ENCODE measurements at regions not wholly inside any gene's neighbourhood (a gene's known extent, or its start where the extent isn't known, plus 50 kb on each side); places are given as distances from the start of the nearest gene placed in this dataset.

DNA sequence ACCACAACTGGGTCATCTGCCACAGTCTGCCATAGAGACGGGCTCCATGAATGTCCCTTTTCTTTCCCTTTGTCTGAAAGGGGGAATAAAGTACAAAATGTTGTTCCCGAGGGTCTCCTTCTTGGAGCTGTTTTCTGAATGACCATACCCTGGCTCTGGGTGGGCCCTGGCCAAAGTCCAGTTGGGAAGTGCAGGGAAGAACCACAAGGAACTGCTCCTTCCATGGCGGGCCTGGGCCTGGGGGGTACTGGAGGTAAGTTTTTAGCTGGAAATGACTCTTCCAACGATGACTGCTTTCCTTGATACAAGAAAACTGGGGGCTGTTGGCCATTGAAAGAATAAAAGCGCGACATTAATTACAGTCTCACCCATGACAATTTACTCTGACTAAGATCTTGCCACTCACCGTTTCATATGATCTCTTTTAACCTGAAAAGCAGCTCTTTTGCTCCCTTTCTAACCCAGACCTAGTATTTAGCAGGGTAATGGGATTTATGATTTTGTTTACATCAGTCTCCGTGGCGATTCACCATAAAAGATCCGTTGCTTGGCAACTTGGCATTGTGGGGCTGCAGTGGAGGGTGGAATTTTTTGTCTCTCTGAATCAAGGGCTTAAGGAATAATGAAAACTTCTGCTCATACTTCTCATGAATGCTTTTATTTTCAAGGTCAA lies 89.2 kb upstream of the PTCH1 start:
- no peak overlapping the region for H3K4me3 ChIP-seq (ENCODE audit: low read depth, low read length)
- DNase-seq (ENCODE audit: low read depth): no peak
- TF ChIP-seq, protein P1, sequence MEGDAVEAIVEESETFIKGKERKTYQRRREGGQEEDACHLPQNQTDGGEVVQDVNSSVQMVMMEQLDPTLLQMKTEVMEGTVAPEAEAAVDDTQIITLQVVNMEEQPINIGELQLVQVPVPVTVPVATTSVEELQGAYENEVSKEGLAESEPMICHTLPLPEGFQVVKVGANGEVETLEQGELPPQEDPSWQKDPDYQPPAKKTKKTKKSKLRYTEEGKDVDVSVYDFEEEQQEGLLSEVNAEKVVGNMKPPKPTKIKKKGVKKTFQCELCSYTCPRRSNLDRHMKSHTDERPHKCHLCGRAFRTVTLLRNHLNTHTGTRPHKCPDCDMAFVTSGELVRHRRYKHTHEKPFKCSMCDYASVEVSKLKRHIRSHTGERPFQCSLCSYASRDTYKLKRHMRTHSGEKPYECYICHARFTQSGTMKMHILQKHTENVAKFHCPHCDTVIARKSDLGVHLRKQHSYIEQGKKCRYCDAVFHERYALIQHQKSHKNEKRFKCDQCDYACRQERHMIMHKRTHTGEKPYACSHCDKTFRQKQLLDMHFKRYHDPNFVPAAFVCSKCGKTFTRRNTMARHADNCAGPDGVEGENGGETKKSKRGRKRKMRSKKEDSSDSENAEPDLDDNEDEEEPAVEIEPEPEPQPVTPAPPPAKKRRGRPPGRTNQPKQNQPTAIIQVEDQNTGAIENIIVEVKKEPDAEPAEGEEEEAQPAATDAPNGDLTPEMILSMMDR (IDR thresholded peaks at IDR 0.05; ENCODE audit: control insufficient read depth, extremely low read depth, insufficient read depth): no peak

DNA sequence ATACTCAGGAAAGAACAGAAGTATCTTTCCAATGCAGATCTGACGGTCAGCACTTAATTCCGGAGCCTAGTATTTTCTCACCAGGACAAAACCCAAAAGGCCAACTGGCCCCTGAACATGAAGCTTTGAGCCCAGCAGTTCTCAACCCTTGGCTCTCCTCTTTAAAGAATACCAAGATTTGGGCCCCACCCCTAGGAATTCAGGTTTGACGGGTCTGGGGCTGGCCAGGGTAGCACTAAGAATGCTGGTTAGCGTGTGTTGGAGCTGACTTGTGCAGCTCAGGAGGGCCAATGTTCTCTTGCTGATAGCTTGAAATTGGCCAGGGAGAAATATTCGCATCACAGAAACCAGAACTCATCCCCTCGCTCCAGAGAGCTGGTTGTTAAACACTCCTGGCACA lies 88.3 kb upstream of the PTCH1 start:
- no peak overlapping the region for H3K4me3 ChIP-seq (ENCODE audit: low read depth, low read length)
- no peak for DNase-seq (ENCODE audit: low read depth)
- TF ChIP-seq, protein P1 (IDR thresholded peaks at IDR 0.05; ENCODE audit: control insufficient read depth, extremely low read depth, insufficient read depth): no peak

DNA sequence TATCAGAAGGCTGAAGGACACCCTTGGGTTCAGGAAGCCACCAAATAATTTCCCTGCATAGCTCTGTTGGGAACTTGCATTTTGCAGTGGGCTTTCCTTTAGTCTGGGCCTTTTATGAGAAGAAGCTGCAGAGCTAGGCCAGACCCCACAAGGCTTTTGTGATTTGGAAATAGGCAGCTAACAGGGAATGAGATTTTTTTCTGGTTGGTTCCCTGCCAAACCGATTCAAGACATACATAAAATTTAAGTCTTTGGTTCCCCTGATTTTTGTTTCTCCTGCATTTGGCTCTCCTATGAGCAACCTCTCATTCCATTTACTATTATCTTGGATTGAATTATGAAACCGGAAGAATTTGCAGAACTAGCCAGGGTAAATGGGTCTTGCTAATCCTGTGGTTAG lies 81.5 kb upstream of the PTCH1 start:
- TF ChIP-seq, protein P1 (IDR thresholded peaks at IDR 0.05; ENCODE audit: control insufficient read depth, extremely low read depth, insufficient read depth): no peak

DNA sequence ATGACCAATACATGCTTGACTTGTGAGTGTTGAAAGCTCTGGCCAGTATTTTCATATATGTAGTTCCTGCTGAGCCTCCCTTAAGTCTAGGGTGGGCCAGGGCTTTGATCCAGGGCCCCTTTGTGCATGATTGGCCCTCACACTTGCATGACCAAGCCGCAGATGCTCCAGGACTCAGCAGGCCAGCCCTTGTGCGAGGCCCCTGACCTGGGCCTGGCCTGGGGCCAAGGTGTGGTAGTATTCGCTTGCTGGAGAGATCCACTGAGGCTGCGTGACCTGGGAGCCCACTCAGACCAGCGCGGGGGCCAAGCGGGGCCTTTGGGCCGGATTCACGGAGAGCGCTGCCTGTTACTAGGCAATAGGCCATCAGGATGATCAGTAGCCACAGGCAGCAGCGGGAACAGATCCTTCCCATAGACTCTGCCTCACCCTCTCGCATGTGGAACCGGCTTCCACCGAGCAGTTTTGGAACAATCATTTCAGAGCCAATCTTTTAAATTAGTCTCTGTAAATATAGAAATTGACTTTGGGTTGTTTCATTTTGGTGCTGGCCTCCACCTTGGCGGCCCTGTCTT lies 79.0 kb upstream of the PTCH1 start:
- DNase-seq (ENCODE audit: low read depth): no peak
- no peak overlapping the region for H3K4me3 ChIP-seq (ENCODE audit: low read depth, low read length)
- TF ChIP-seq, protein P1 (IDR thresholded peaks at IDR 0.05; ENCODE audit: control insufficient read depth, extremely low read depth, insufficient read depth): no peak

More for the DNA sequence above, 81.5 kb upstream of the PTCH1 start:
- no peak overlapping the region for H3K4me3 ChIP-seq (ENCODE audit: low read depth, low read length)
- no peak for DNase-seq (ENCODE audit: low read depth)

DNA sequence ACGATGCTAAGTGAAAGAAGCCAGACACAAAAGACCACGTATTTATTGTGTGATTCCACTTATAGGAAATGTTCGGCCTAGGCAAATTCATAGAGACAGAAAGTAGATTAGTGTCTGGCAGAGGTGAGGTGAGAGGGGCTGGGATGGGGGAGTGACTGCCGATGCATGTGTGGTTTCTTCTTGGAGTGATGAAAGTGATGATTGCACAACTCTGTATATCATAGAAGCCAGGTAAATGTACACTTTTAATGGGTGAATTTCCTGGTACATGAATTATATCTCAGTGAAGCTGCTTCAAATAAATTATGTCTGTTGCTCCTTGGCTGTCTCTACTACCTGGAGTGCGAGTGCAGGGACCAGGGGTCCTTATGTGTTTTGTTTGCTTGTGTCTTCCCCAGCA lies 76.2 kb upstream of the PTCH1 start:
- DNase-seq (ENCODE audit: low read depth): no peak
- no peak overlapping the region for H3K4me3 ChIP-seq (ENCODE audit: low read depth, low read length)
- TF ChIP-seq, protein P1 (IDR thresholded peaks at IDR 0.05; ENCODE audit: control insufficient read depth, extremely low read depth, insufficient read depth): no peak

DNA sequence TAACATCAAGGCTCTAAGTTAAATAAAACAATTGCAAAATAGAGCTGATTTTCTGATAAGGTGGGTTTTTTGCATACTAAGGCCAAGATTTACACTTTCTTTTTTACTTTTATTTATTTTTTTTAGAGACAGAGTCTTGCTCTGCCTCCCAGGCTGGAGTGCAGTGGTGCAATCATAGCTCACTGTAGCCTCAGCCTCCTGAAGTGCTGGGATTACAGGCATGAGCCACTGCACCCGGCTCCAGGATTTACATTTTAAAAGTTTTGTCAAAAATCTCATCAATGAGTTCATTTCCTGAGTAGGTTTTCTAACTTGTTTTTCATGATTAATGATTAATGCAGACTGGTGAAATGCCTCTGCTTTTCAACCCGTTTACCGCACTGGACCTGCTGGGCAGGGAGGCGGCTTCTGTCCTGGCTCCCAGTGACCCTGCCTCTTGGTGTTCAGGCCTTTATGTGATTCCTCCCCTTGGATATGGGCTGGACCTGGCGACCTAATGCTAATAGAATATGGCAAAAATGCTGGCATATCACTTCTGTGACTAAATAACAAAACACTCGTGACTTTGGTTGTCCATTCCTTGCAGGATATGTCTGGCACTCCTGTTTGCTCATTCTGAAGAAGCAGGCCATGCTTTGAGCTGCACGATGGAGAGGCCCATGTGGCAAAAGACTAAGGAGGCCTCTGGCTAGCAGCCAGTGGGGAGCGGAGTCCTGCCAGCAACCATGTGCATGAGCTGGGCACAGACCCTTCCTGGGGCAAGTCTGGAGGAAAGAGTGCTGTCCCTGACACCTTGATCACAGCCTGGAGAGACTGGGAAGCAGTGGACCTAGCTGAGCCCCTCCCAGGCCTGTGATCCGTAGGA lies 72.2 kb upstream of the PTCH1 start:
- TF ChIP-seq, protein P1 (IDR thresholded peaks at IDR 0.05; ENCODE audit: control insufficient read depth, extremely low read depth, insufficient read depth): no peak
- no peak overlapping the region for H3K4me3 ChIP-seq (ENCODE audit: low read depth, low read length)
- no peak for DNase-seq (ENCODE audit: low read depth)
